Ishikawa (cell line): ENCODE measurements at regions not wholly inside any gene's neighbourhood (a gene's known extent, or its start where the extent isn't known, plus 50 kb on each side); places are given as distances from the start of the nearest gene placed in this dataset.

Experiments used
- CEBPB ChIP-seq: IDR thresholded peaks from 2 replicates; pipeline ENCODE4 v1.6.1; 2012
- CREB1 ChIP-seq: IDR thresholded peaks from 2 replicates; pipeline ENCODE4 v1.6.1; 2012; ENCODE audit warnings: low read depth
- EGR1 ChIP-seq: IDR thresholded peaks from 2 replicates; pipeline ENCODE4 v1.6.1; 2012
- EP300 ChIP-seq: IDR thresholded peaks from 2 replicates; pipeline ENCODE4 v1.6.1; 2012; ENCODE audit warnings: borderline replicate concordance
- FOXM1 ChIP-seq: IDR thresholded peaks from 2 replicates; pipeline ENCODE4 v1.6.1; 2012; ENCODE audit warnings: low read depth, borderline replicate concordance
- MAX ChIP-seq: IDR thresholded peaks from 2 replicates; pipeline ENCODE4 v1.6.1; 2012
- NFIC ChIP-seq: IDR thresholded peaks from 2 replicates; pipeline ENCODE4 v1.6.1; 2012
- RAD21 ChIP-seq: IDR thresholded peaks from 2 replicates; pipeline ENCODE4 v1.6.1; 2012; ENCODE audit warnings: low read depth
- REST ChIP-seq: IDR thresholded peaks from 2 replicates; pipeline ENCODE4 v1.6.1; 2012; ENCODE audit warnings: low read depth, mild to moderate bottlenecking
- TAF1 ChIP-seq: IDR thresholded peaks from 2 replicates; pipeline ENCODE4 v1.6.1; 2012; ENCODE audit warnings: low read depth, mild to moderate bottlenecking
- TCF12 ChIP-seq: IDR thresholded peaks from 2 replicates; pipeline ENCODE4 v1.6.1; 2012; ENCODE audit warnings: low read depth
- TEAD4 ChIP-seq: IDR thresholded peaks from 2 replicates; pipeline ENCODE4 v1.6.1; 2012
- YY1 ChIP-seq: IDR thresholded peaks from 2 replicates; pipeline ENCODE4 v1.6.1; 2012; ENCODE audit warnings: low read depth
- ZBTB7A ChIP-seq: IDR thresholded peaks from 2 replicates; pipeline ENCODE4 v1.6.1; 2012; ENCODE audit warnings: low read depth
- TF ChIP-seq, protein P1 (sequence below): IDR thresholded peaks from 2 replicates; pipeline ENCODE4 v1.6.1; 2012

DNA sequence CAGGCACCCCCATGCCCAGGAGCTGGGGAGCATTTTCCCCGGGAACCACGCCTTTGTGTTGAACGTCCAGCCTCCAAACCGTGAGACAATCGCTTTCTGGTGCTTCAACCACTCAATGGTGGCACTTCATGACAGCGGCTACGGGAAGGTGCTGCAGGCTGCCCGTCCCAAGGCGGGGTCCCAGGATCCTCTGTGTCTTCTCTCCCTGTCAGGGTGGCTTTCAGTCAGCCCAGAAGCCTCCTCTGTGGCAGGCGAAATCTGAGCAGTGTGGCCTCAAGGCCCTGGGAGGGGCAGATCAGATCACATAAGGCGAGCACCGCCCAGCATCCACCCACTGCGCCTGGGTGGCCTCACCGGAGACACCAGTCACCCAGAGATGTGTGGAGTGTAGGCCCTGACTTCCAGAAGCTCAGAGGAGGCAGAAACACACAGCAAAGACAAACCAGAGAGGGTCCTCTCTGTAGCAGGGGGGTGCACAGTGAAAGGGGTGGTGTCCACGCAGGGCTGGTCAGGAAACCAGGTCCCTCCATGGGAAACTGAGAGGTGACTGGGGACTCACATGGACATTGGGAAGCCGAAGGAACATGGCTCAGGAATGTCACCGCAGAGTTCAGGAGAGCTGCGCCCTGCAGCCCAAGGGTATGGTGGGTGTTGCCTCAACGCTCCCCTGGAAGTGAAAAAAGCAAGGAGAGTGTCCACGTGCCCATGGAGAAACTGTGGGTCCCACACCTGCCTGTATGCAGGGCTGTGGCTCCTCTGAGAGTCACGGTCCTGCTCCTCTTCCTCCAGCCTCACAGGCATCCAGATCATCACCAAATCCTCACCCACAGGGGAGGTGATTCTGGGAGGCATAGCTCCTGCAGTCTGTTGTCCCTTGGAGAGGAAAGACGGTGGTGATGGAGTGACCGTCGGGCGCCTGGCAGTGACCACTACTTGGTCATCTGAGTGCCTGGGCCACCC lies 1420.7 kb downstream of the TBC1D22A start:
- TF ChIP-seq CEBPB: no peak
- TF ChIP-seq RAD21: no peak
- no peak for TF ChIP-seq TEAD4
- TF ChIP-seq EGR1: no peak
- TF ChIP-seq, protein P1, sequence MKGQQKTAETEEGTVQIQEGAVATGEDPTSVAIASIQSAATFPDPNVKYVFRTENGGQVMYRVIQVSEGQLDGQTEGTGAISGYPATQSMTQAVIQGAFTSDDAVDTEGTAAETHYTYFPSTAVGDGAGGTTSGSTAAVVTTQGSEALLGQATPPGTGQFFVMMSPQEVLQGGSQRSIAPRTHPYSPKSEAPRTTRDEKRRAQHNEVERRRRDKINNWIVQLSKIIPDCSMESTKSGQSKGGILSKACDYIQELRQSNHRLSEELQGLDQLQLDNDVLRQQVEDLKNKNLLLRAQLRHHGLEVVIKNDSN: no peak
- no peak for TF ChIP-seq FOXM1
- no peak for TF ChIP-seq TCF12
- no peak for TF ChIP-seq ZBTB7A
- no peak for TF ChIP-seq REST
- TF ChIP-seq MAX: no peak
- TF ChIP-seq NFIC: no peak
- TF ChIP-seq YY1: no peak
- no peak for TF ChIP-seq TAF1
- no peak for TF ChIP-seq CREB1
- TF ChIP-seq EP300: no peak

DNA sequence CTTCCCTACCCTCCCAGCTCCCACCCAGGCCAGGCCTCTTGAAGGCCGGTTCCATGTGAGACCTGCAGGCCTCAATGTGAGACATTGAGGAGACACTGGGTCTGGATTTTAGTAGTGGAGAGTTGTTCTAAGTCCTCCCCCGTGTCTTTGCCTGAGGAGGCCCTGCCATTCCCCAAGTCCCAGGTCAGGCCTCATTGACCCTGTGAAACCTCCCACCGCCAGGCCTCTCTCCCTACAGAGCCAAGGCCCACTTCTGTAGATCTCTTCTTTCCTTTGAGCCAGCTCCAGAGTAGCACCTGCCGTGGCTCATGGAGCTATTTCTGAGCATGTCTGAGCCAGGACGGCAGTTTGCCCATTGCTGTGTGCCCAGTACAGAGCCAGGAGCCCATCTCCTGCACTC lies 1419.6 kb downstream of the TBC1D22A start:
- TF ChIP-seq TCF12 (no peak), TAF1 (no peak)

- no peak for TF ChIP-seq CEBPB
- no peak for TF ChIP-seq REST
- TF ChIP-seq TEAD4: no peak
- no peak for TF ChIP-seq EGR1
These were observed 1419.0 kb downstream of the TBC1D22A start for GRCh38 chr22:48181263-48181955.

DNA sequence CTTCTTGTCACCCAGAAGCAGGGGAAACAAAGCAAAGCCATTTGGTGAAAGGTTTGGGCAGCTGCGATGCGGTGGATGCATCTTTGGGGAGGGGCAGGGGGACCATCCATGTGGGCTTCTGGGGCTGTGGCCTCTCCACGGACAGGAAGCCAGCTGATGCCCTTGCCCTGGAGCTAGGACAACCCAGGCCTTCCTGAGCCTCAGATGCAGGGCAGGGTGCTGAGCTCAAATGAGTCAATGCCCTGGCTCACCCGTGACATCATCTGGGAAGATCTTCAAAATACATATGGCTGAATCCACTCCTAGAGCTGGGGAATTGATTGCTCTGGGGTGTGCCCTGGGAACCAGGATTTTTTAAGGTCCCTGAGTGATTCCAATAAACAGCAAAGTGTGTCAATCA lies 1418.2 kb downstream of the TBC1D22A start:
- TF ChIP-seq YY1: no peak

GRCh38 chr22:48179571-48180546 lies 1417.4 kb downstream of the TBC1D22A start:
- no peak for TF ChIP-seq TEAD4
- TF ChIP-seq CEBPB: no peak
- TF ChIP-seq NFIC: no peak
- TF ChIP-seq MAX: no peak
- no peak for TF ChIP-seq YY1
- TF ChIP-seq, protein P1: no peak
- no peak for TF ChIP-seq CREB1
- no peak for TF ChIP-seq RAD21
- no peak for TF ChIP-seq REST
- TF ChIP-seq TCF12: no peak
- no peak for TF ChIP-seq EP300
- no peak for TF ChIP-seq ZBTB7A
- no peak for TF ChIP-seq TAF1
- no peak for TF ChIP-seq EGR1
- no peak for TF ChIP-seq FOXM1
